ENCODE measurements at regions not wholly inside any gene's neighbourhood (a gene's known extent, or its start where the extent isn't known, plus 50 kb on each side); places are given as distances from the start of the nearest gene placed in this dataset.

DNA sequence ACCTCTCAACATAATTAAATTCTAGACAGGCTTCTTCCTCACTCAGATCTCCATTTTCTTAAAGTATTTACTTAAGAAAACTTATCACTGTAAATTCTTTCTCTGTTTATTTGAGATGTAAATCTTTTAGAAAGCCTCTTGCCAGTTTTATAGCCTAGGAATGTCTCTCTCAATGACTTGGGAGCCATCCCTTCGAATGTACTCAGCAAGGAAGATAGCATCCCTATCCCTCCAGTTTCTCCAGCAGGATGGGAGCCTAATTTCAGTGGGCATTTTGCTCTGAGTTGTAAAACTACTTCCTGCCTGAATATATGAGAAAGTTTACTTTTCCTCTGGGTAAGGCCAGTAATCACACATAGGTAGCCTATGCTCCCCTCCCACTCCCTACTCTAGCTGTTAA is 558.5 kb upstream of the ARRDC3 start:
- Histone ChIP-seq H3K27me3 (no peaks in the 10 kb centered on the region), H3K4me3 (no peak overlapping the region), H3K27ac (no peak overlapping the region), H3K4me1 (no peaks in the 10 kb centered on the region), H3K9me3 (no peaks in the 10 kb centered on the region), H3K36me3 (no peaks in the 10 kb centered on the region)
- no peak for TF ChIP-seq CTCF (IDR thresholded peaks at IDR 0.05)
- no peak for DNase-seq
- intact Hi-C loops (cut with DNase I; ENCODE audit: low total_unique reads): no loop called here

DNA sequence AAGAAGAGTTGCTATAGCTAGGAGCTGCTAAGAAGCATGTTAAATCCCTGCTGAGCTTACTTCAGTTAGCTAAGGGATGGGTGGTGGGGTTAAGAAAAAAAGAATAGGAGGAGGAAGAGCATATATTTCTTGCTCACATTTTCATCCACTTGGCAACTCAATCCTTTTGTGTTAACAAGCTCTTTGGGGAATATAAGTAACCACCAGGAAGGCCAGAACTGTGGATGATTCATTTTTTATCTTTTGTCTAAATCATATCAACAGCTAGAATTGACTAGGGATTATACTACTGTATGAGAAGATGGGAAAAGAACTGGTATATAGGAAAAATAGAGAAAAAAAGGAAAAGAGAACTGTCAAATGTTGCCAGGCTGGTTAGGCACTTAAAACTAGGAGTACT is 555.3 kb upstream of the ARRDC3 start:
- no peak overlapping the region for H3K27ac ChIP-seq
- H3K36me3 ChIP-seq: no peaks in the 10 kb centered on the region
- DNase-seq: no peak
- no peaks in the 10 kb centered on the region for H3K9me3 ChIP-seq
- H3K4me3 ChIP-seq: no peak overlapping the region
- no peak for TF ChIP-seq CTCF (IDR thresholded peaks at IDR 0.05)
- H3K27me3 ChIP-seq: no peaks in the 10 kb centered on the region
- no peaks in the 10 kb centered on the region for H3K4me1 ChIP-seq
- intact Hi-C loops (cut with DNase I; ENCODE audit: low total_unique reads): no loop called here

DNA sequence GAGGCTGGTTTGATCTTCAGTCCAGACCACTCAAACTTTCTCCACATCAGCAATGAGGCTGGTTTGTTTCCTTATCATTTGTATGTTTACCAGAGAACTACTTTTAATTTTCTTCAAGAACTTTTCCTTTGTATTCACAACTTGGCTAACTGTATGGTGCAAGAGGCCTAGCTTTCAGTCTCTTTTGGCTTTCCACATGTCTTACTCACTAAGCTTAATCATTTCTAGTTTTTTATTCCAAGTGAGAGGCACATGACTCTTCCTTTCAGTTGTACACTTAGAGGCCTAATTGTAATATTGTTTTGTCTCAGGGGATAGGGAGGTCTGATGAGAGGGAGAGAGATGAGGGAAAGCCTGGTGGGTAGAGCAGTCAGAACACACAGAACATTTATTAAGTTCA is 554.0 kb upstream of the ARRDC3 start:
- H3K27me3 ChIP-seq: no peaks in the 10 kb centered on the region
- no peaks in the 10 kb centered on the region for H3K4me1 ChIP-seq
- H3K36me3 ChIP-seq: no peaks in the 10 kb centered on the region
- intact Hi-C loops (cut with DNase I; ENCODE audit: low total_unique reads): no loop called here
- no peak overlapping the region for H3K4me3 ChIP-seq
- TF ChIP-seq CTCF (IDR thresholded peaks at IDR 0.05): no peak
- no peak overlapping the region for H3K27ac ChIP-seq
- no peaks in the 10 kb centered on the region for H3K9me3 ChIP-seq
- no peak for DNase-seq

DNA sequence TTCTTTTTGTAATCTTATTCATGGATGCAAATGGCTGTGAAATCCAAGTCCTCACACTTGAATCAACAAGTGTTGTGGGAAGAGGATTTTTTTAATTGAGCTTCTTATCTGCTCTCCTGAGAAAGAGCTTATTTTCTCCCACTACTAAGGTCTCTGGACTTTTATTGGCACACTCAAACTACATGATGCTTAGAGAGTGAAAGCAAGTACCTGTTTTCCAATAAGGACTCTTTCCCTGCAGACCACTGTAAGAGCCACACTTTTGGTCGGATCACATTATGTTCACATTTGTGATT is 546.4 kb upstream of the ARRDC3 start:
- H3K4me3 ChIP-seq: no peak overlapping the region
- no peak overlapping the region for H3K27ac ChIP-seq
- no peak for DNase-seq
- H3K27me3 ChIP-seq: no peaks in the 10 kb centered on the region
- H3K4me1 ChIP-seq: no peaks in the 10 kb centered on the region
- no peaks in the 10 kb centered on the region for H3K9me3 ChIP-seq
- intact Hi-C loops (cut with DNase I; ENCODE audit: low total_unique reads): no loop called here
- no peaks in the 10 kb centered on the region for H3K36me3 ChIP-seq
- TF ChIP-seq CTCF (IDR thresholded peaks at IDR 0.05): no peak

DNA sequence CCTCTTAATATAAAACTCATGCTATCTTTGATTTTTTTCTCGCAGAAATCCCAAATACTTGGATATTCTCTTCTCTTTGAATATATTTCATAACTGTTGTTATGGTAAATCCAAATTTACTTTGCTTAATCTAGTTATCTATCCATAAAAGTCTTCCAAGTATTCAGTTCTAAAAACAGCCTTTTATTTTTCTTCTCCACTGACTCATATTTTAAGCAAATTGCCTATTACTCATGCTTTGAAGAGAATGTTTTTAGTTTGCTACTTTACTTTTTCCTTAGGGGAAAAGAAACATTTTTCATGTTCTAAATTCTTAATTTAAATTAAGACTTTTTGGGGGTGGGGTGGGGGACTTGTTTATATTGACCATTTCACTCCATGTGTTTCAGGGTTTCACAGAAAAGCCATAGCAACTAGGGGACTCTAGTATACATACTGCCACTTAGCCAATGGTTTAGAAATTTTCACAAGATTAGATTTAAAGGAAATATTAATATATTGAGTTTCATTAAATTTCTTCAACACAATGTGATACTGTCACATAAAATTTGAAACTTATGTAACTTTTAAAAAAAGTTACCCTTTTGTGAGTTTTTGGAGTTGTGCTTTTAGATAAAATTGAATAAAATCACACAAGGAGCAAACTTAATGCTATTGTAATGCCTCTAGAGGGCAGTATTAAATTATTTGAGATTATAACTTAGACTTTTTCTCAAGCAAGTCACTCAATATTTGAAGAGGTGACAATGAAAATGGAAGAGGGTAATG is 545.8 kb upstream of the ARRDC3 start:
- Histone ChIP-seq H3K27ac (no peak overlapping the region), H3K9me3 (no peaks in the 10 kb centered on the region), H3K36me3 (no peaks in the 10 kb centered on the region), H3K27me3 (no peaks in the 10 kb centered on the region), H3K4me3 (no peak overlapping the region), H3K4me1 (no peaks in the 10 kb centered on the region)
- TF ChIP-seq CTCF (IDR thresholded peaks at IDR 0.05): peak in 1 of 2 experiments; percentile 41
- intact Hi-C loops (cut with DNase I; ENCODE audit: low total_unique reads): no loop called here
- no peak for DNase-seq

GRCh38 chr5:91927439-91927838 is 544.3 kb upstream of the ARRDC3 start:
- no peaks in the 10 kb centered on the region for H3K27me3 ChIP-seq
- no peaks in the 10 kb centered on the region for H3K36me3 ChIP-seq
- TF ChIP-seq CTCF (IDR thresholded peaks at IDR 0.05): no peak
- H3K4me1 ChIP-seq: no peaks in the 10 kb centered on the region
- no peak overlapping the region for H3K27ac ChIP-seq
- DNase-seq: no peak
- intact Hi-C loops (cut with DNase I; ENCODE audit: low total_unique reads): no loop called here
- H3K9me3 ChIP-seq: no peaks in the 10 kb centered on the region
- no peak overlapping the region for H3K4me3 ChIP-seq

Measured in tibial artery (tissue), 4 donors.